Heart right ventricle (tissue), 16 donors: ENCODE measurements at regions not wholly inside any gene's neighbourhood (a gene's known extent, or its start where the extent isn't known, plus 50 kb on each side); places are given as distances from the start of the nearest gene placed in this dataset.

Experiments
- ATAC-seq, 8 donors: fragments of 200-7000 bp; cut with Tn5 transposase; one replicate each; pipeline ENCODE4 v1.9.1; 2020; ENCODE audit warnings: mild to moderate bottlenecking in 8 of 8, moderate library complexity in 8 of 8, moderate number of reproducible peaks in 1 of 8
- DNase-seq, 2 donors: peaks; one replicate each; pipeline ENCODE4 v3.0.0-alpha.2; 2020
- H3K27ac ChIP-seq, 10 donors: fragments of 200-600 bp; sonication (generic) in 2 of 10; one replicate each; pipeline versions ENCODE4 v1.5.0 to v1.8.0; 2020 to 2022; ENCODE audit warnings: mild to moderate bottlenecking in 3 of 10
- H3K27me3 ChIP-seq, 7 donors: fragments of 200-600 bp; one replicate each; pipeline ENCODE4 v1.8.0; 2021 to 2022; ENCODE audit warnings: mild to moderate bottlenecking in 2 of 7
- H3K36me3 ChIP-seq, 9 donors: fragments of 200-600 bp; sonication (generic) in 1 of 9; one replicate each; pipeline versions ENCODE4 v1.5.0 to v1.8.0; 2020 to 2022; ENCODE audit warnings: mild to moderate bottlenecking in 2 of 9
- H3K4me1 ChIP-seq, 9 donors: fragments of 200-600 bp; sonication (generic) in 1 of 9; one replicate each; pipeline versions ENCODE4 v1.5.0 to v1.8.0; 2020 to 2022; ENCODE audit warnings: mild to moderate bottlenecking in 4 of 9
- H3K4me3 ChIP-seq, 10 donors: fragments of 200-600 bp; sonication (generic) in 2 of 10; one replicate each; pipeline versions ENCODE4 v1.5.0 to v1.8.0; 2020 to 2022; ENCODE audit warnings: mild to moderate bottlenecking in 7 of 10, moderate library complexity in 2 of 10
- H3K9me3 ChIP-seq, 11 donors: fragments of 200-600 bp in 10 of 11; sonication (generic) in 2 of 11; one replicate each; pipeline versions ENCODE4 v1.5.0 to v1.8.0; 2013 to 2022; ENCODE audit warnings: mild to moderate bottlenecking in 2 of 11, control low read depth in 1 of 11, moderate library complexity in 1 of 11
- CTCF ChIP-seq, 9 donors: fragments of 200-600 bp; sonication (generic) in 2 of 9; IDR thresholded peaks; one replicate each; pipeline versions ENCODE4 v1.5.0 to v1.8.0; 2021 to 2022; ENCODE audit warnings: antibody characterized with exemption in 9 of 9, mild to moderate bottlenecking in 5 of 9, moderate library complexity in 1 of 9
- WGBS, 2 donors: extraction: QIAGEN DNeasy Blood & Tissue Kit; methylation state at CpG; one replicate each; pipeline ENCODE4 v1.1.7; 2013; ENCODE audit warnings: inconsistent platforms in 1 of 2; 5-methylcytosine and 5-hydroxymethylcytosine counted together
- intact Hi-C, 10 donors: fragments of 100-400 bp; cut with DNase I; formaldehyde crosslinking; loops; one replicate each; pipeline versions ENCODE4 v1.11.1 to v1.14.2; 2022
- donor health status: Arrhythmogenic right ventricular cardiomyopathy.
- donor health status: ischemic (EF 13 %, LVEDD 7.1; RV severe dilation, severe dysfunction).
- donor health status: healthy with polysubstance abuse.
- donor health status: DM: no; HTN: yes; CAD: no.
- donor health status: DM: no; HTN: no; CAD: no.
- donor health status: ischemic (EF 25% LVEDD 6.9; RV normal size, moderate dysfunction).
- donor health status: ischemic (EF 25% LVEDD 5.7; RV mildly dilated, moderate dysfunction).
- donor health status: healthy.
- donor health status: DM: yes; HTN: yes; CAD: no.
- donor health status: Ischemic cardiomyopathy.
- donor health status: ischemic (EF 35%, LVEDD 5.7; RV mildly dilated, moderate dysfunction).
- donor health status: nonischemic (EF 11% LVEDD 7.7; RV severe dilation, severe dysfunction).
- donor health status: DM: yes; HTN: yes; CAD: no.
- donor health status: PGD.
- donor health status: ischemic (EF 29% LVEDD 5.4; RV normal size, mild dysfunction).
- donor health status: nonischemic (EF 23%, LVEDD 6.1; RV moderate dilation, normal function).

- 77 to 82% methylated on average over 8 of the region's 8 CpGs for WGBS, 2 donors
- no peak overlapping the region for H3K4me3 ChIP-seq
- no peaks in the 10 kb centered on the region for H3K36me3 ChIP-seq
- intact Hi-C loops: loop anchor here in 1 of 10 donors (10.0 kb wide), 1 partner anchor 60 kb away; no protein-coding TSS in a partner anchor
- TF ChIP-seq CTCF (IDR thresholded peaks at IDR 0.05): no peak
- H3K27me3 ChIP-seq: peaks cover 0 to 6% (median 0%) of the 10 kb centered on the region in 7 donors
- H3K27ac ChIP-seq: no peak overlapping the region
- no peaks in the 10 kb centered on the region for H3K4me1 ChIP-seq
- no peaks in the 10 kb centered on the region for H3K9me3 ChIP-seq
- no peak for ATAC-seq
- DNase-seq: no peak
Measured at GRCh38 chr16:79794941-79795340, 194.4 kb upstream of the MAF start.

- no peak for ATAC-seq
- intact Hi-C loops: loop anchor here in 1 of 10 donors (10.0 kb wide), 1 partner anchor 62 kb away; no protein-coding TSS in a partner anchor
Measured at GRCh38 chr16:79792664-79793351, 192.3 kb upstream of the MAF start.

GRCh38 chr16:79792076-79792475 lies 191.5 kb upstream of the MAF start:
- ATAC-seq: no peak
- Histone ChIP-seq H3K36me3 (no peaks in the 10 kb centered on the region), H3K27me3 (peaks cover 0 to 6% (median 0%) of the 10 kb centered on the region in 7 donors), H3K4me3 (no peak overlapping the region), H3K27ac (no peak overlapping the region), H3K4me1 (no peaks in the 10 kb centered on the region), H3K9me3 (no peaks in the 10 kb centered on the region)
- TF ChIP-seq CTCF (IDR thresholded peaks at IDR 0.05): no peak
- intact Hi-C loops: loop anchor here in 1 of 10 donors (10.0 kb wide), 1 partner anchor 63 kb away; no protein-coding TSS in a partner anchor
- DNase-seq: no peak
- 87 to 90% methylated on average over 6 of the region's 6 CpGs for WGBS, 2 donors

More at GRCh38 chr16:79792664-79793351, 192.3 kb upstream of the MAF start:
- TF ChIP-seq CTCF (IDR thresholded peaks at IDR 0.05): no peak
- H3K27ac ChIP-seq: no peak overlapping the region
- 50 to 53% methylated on average over 10 of the region's 10 CpGs for WGBS, 2 donors
- no peak overlapping the region for H3K4me3 ChIP-seq
- no peaks in the 10 kb centered on the region for H3K4me1 ChIP-seq
- no peaks in the 10 kb centered on the region for H3K9me3 ChIP-seq
- DNase-seq: no peak
- no peaks in the 10 kb centered on the region for H3K36me3 ChIP-seq
- H3K27me3 ChIP-seq: peaks cover 0 to 6% (median 0%) of the 10 kb centered on the region in 7 donors

- Histone ChIP-seq H3K4me3 (no peak overlapping the region), H3K9me3 (no peaks in the 10 kb centered on the region), H3K36me3 (no peaks in the 10 kb centered on the region), H3K4me1 (no peaks in the 10 kb centered on the region), H3K27ac (no peak overlapping the region), H3K27me3 (peaks cover 0 to 6% (median 0%) of the 10 kb centered on the region in 7 donors)
- ATAC-seq (no peak), DNase-seq (no peak)
- 79 to 88% methylated on average over 6 of the region's 6 CpGs for WGBS, 2 donors
- intact Hi-C loops: loop anchor here in 1 of 10 donors (10.0 kb wide), 1 partner anchor 64 kb away; no protein-coding TSS in a partner anchor
- no peak for TF ChIP-seq CTCF (IDR thresholded peaks at IDR 0.05)
Measured at GRCh38 chr16:79790854-79791253, 190.3 kb upstream of the MAF start.
